GM19468 (cell line): ENCODE measurements at regions not wholly inside any gene's neighbourhood (a gene's known extent, or its start where the extent isn't known, plus 50 kb on each side); places are given as distances from the start of the nearest gene placed in this dataset.
"Not testable (repeated sequence)": the region's sequence is repeated elsewhere in the genome, so short reads cannot be mapped to it uniquely, and the experiment has no call there.

ENCODE experiments used
- ATAC-seq: cut with Tn5 transposase; IDR thresholded peaks from one replicate; pipeline ENCODE4 v1.9.1; 2021; ENCODE audit warnings: mild to moderate bottlenecking, moderate library complexity, moderate number of reproducible peaks; ENCODE audit not compliant: unreplicated experiment; ENCODE audit errors: extremely low read depth

GRCh38 chr21:6092401-6092800 lies 4429.0 kb upstream of the TPTE start:
- not testable (repeated sequence) for ATAC-seq

- not testable (repeated sequence) for ATAC-seq
These were observed 4428.0 kb upstream of the TPTE start for GRCh38 chr21:6093419-6093818.

GRCh38 chr21:6093870-6094269 lies 4427.5 kb upstream of the TPTE start:
- not testable (repeated sequence) for ATAC-seq

GRCh38 chr21:6095304-6095703 lies 4426.1 kb upstream of the TPTE start:
- ATAC-seq: not testable (repeated sequence)

GRCh38 chr21:6096560-6097424 lies 4424.6 kb upstream of the TPTE start:
- ATAC-seq: not testable (repeated sequence)

- not testable (repeated sequence) for ATAC-seq
These were observed 4423.6 kb upstream of the TPTE start for GRCh38 chr21:6097736-6098135.

GRCh38 chr21:6098191-6098935 lies 4423.0 kb upstream of the TPTE start:
- not testable (repeated sequence) for ATAC-seq

GRCh38 chr21:6101588-6101987 lies 4419.8 kb upstream of the TPTE start:
- not testable (repeated sequence) for ATAC-seq

GRCh38 chr21:6104546-6104945 lies 4416.8 kb upstream of the TPTE start:
- ATAC-seq: not testable (repeated sequence)

- not testable (repeated sequence) for ATAC-seq
These were observed 4414.5 kb upstream of the TPTE start for GRCh38 chr21:6106686-6107567.

- not testable (repeated sequence) for ATAC-seq
These were observed 4412.5 kb upstream of the TPTE start for GRCh38 chr21:6108894-6109293.

- ATAC-seq: not testable (repeated sequence)
These were observed 4411.6 kb upstream of the TPTE start for GRCh38 chr21:6109774-6110173.

- peak; percentile 69 for ATAC-seq
These were observed 4410.6 kb upstream of the TPTE start for GRCh38 chr21:6110716-6111343.

- not testable (repeated sequence) for ATAC-seq
These were observed 4410.0 kb upstream of the TPTE start for GRCh38 chr21:6111354-6111753.

GRCh38 chr21:6118336-6118735 lies 4403.0 kb upstream of the TPTE start:
- ATAC-seq: not testable (repeated sequence)

GRCh38 chr21:6120863-6121262 lies 4400.5 kb upstream of the TPTE start:
- not testable (repeated sequence) for ATAC-seq

- ATAC-seq: not testable (repeated sequence)
These were observed 4398.8 kb upstream of the TPTE start for GRCh38 chr21:6122629-6123028.

- ATAC-seq: not testable (repeated sequence)
These were observed 4398.2 kb upstream of the TPTE start for GRCh38 chr21:6123224-6123623.

GRCh38 chr21:6125549-6126240 lies 4395.7 kb upstream of the TPTE start:
- not testable (repeated sequence) for ATAC-seq
